CD4-positive, CD25-positive, alpha-beta regulatory T cell (primary cell): ENCODE measurements at regions not wholly inside any gene's neighbourhood (a gene's known extent, or its start where the extent isn't known, plus 50 kb on each side); places are given as distances from the start of the nearest gene placed in this dataset.
A peak's percentile ranks its signal among the peaks of the same experiment; 100 is the strongest.
"Not testable (repeated sequence)": the region's sequence is repeated elsewhere in the genome, so short reads cannot be mapped to it uniquely, and the experiment has no call there.

Experiments used
- ATAC-seq, 2 donors: fragments of 150-1000 bp; cut with Tn5 transposase; one replicate each; pipeline ENCODE4 v1.10.0; 2021; ENCODE audit warnings: low read depth in 2 of 2, moderate number of reproducible peaks in 2 of 2, moderate library complexity in 1 of 2
- DNase-seq, 3 donors: peaks; one replicate each; pipeline versions ENCODE4 v3.0.0 to v3.0.0-alpha.2; 2012 to 2022; ENCODE audit warnings: mixed read lengths in 1 of 3
- H3K27ac ChIP-seq: one replicate; pipeline ENCODE4 v1.7.0; 2013; ENCODE audit warnings: mild to moderate bottlenecking, low read length; ENCODE audit not compliant: insufficient read depth, poor library complexity, severe bottlenecking
- H3K27me3 ChIP-seq: one replicate; pipeline ENCODE4 v1.7.0; 2013; ENCODE audit warnings: low read length; ENCODE audit not compliant: control insufficient read depth, insufficient read depth
- H3K36me3 ChIP-seq: one replicate; pipeline ENCODE4 v1.7.0; 2013; ENCODE audit warnings: mild to moderate bottlenecking, low read length, moderate library complexity; ENCODE audit not compliant: control insufficient read depth, insufficient read depth
- H3K4me1 ChIP-seq: 2 replicates; pipeline ENCODE4 v1.7.0; 2013; ENCODE audit warnings: mild to moderate bottlenecking, low read length; ENCODE audit not compliant: insufficient read depth, control insufficient read depth, poor library complexity, severe bottlenecking
- H3K4me3 ChIP-seq: one replicate; pipeline ENCODE4 v1.7.0; 2013; ENCODE audit warnings: low read depth, mild to moderate bottlenecking, low read length, moderate library complexity
- H3K9me3 ChIP-seq, 2 experiments: 1 replicate in 1 of 2; 2 replicates in 1 of 2; pipeline ENCODE4 v1.7.0; 2013; ENCODE audit warnings: low read length in 2 of 2, mild to moderate bottlenecking in 1 of 2, moderate library complexity in 1 of 2; ENCODE audit not compliant: control insufficient read depth in 2 of 2
- H3K27ac Mint-ChIP-seq, 3 donors: one replicate each; pipeline ENCODE4 v1.8.0; 2020 to 2022; ENCODE audit warnings: mild to moderate bottlenecking in 3 of 3, mixed read lengths in 3 of 3, moderate library complexity in 2 of 3
- H3K27me3 Mint-ChIP-seq: one replicate; pipeline ENCODE4 v1.8.0; 2022; ENCODE audit warnings: mild to moderate bottlenecking, mixed read lengths
- H3K36me3 Mint-ChIP-seq: one replicate; pipeline ENCODE4 v1.8.0; 2020; ENCODE audit warnings: mixed read lengths
- H3K4me1 Mint-ChIP-seq, 4 donors: one replicate each; pipeline ENCODE4 v1.8.0; 2020 to 2022; ENCODE audit warnings: mixed read lengths in 4 of 4, mild to moderate bottlenecking in 1 of 4
- H3K4me3 Mint-ChIP-seq, 4 donors: one replicate each; pipeline ENCODE4 v1.8.0; 2020 to 2022; ENCODE audit warnings: mild to moderate bottlenecking in 4 of 4, mixed read lengths in 4 of 4, moderate library complexity in 3 of 4
- H3K9me3 Mint-ChIP-seq, 7 donors: one replicate each; pipeline ENCODE4 v1.8.0; 2020 to 2022; ENCODE audit warnings: mixed read lengths in 7 of 7, mild to moderate bottlenecking in 3 of 7, moderate library complexity in 2 of 7

DNA sequence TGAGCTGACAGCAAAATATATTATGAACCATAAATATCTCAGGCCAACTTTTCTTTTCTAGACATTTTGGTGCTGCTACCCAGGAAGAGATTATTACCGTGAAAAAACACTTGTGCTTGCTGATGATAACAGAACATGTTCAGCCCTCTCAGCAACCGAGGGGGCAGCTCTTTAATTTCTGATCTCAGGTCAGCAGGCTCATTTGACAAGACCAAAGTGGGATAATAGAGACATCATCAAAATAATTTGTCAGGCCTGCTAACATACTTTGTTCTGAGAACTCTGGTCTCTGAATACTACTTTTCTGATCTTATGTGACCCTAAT, 645.9 kb upstream of the KCNMB2 start:
- Histone ChIP-seq H3K4me1 (no peaks in the 10 kb centered on the region), H3K36me3 (no peaks in the 10 kb centered on the region), H3K4me3 (no peak overlapping the region), H3K9me3 (no peaks in the 10 kb centered on the region), H3K27ac (no peak overlapping the region), H3K27me3 (no peaks in the 10 kb centered on the region)
- DNase-seq, result no peak
- peak overlapping the region in 1 of 3 donors; percentile 27 for H3K27ac Mint-ChIP-seq
- no peaks in the 10 kb centered on the region for H3K36me3 Mint-ChIP-seq
- no peak overlapping the region for H3K4me3 Mint-ChIP-seq
- no peaks in the 10 kb centered on the region for H3K4me1 Mint-ChIP-seq
- no peaks in the 10 kb centered on the region for H3K27me3 Mint-ChIP-seq
- ATAC-seq, result no peak
- H3K9me3 Mint-ChIP-seq, result no peaks in the 10 kb centered on the region

DNA sequence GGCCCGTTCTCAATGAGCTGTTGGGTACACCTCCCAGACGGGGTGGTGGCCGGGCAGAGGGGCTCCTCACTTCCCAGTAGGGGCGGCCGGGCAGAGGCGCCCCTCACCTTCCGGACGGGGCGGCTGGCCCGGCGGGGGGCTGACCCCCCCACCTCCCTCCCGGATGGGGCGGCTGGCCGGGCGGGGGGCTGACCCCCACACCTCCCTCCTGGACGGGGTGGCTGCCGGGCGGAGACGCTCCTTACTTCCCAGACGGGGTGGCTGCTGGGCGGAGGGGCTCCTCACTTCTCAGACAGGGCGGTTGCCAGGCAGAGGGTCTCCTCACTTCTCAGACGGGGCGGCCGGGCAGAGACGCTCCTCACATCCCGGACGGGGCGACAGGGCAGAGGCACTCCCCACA, 644.7 kb upstream of the KCNMB2 start:
- H3K27me3 ChIP-seq, H3K4me1 Mint-ChIP-seq, H3K36me3 ChIP-seq, H3K4me1 ChIP-seq, H3K4me3 Mint-ChIP-seq, ATAC-seq, H3K4me3 ChIP-seq, H3K27ac Mint-ChIP-seq, DNase-seq, H3K27me3 Mint-ChIP-seq, H3K9me3 Mint-ChIP-seq, H3K27ac ChIP-seq, H3K36me3 Mint-ChIP-seq, H3K9me3 ChIP-seq: not testable (repeated sequence)

DNA sequence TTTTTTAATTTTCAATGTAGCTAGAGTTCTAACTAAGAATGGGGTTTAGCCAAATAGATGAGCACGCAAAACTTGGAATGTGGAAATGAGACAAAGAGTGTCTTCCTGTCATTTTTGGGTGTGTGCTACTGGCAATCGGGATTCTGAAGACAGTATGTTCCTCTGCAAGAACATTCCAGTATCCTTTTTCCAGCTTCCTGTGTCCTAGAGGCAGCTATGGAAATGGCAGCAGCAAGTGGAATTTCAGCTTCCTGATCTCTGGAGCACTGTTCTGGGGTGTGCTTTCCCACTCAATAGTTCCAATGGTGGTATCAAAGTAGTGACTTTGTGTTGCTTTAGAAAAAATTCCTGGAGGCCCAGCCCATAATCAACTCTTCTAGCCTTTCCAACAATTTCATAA, 642.9 kb upstream of the KCNMB2 start:
- peak overlapping the region in 1 of 3 donors; percentile 60 for H3K27ac Mint-ChIP-seq
- no peak for DNase-seq
- H3K36me3 Mint-ChIP-seq, result no peaks in the 10 kb centered on the region
- Histone ChIP-seq H3K4me1 (no peaks in the 10 kb centered on the region), H3K9me3 (no peaks in the 10 kb centered on the region), H3K4me3 (no peak overlapping the region), H3K36me3 (no peaks in the 10 kb centered on the region), H3K27ac (no peak overlapping the region), H3K27me3 (no peaks in the 10 kb centered on the region)
- ATAC-seq, result no peak
- no peak overlapping the region for H3K4me3 Mint-ChIP-seq
- no peaks in the 10 kb centered on the region for H3K27me3 Mint-ChIP-seq
- H3K4me1 Mint-ChIP-seq, result no peaks in the 10 kb centered on the region
- peaks cover 0 to 9% (median 0%) of the 10 kb centered on the region in 7 donors for H3K9me3 Mint-ChIP-seq

DNA sequence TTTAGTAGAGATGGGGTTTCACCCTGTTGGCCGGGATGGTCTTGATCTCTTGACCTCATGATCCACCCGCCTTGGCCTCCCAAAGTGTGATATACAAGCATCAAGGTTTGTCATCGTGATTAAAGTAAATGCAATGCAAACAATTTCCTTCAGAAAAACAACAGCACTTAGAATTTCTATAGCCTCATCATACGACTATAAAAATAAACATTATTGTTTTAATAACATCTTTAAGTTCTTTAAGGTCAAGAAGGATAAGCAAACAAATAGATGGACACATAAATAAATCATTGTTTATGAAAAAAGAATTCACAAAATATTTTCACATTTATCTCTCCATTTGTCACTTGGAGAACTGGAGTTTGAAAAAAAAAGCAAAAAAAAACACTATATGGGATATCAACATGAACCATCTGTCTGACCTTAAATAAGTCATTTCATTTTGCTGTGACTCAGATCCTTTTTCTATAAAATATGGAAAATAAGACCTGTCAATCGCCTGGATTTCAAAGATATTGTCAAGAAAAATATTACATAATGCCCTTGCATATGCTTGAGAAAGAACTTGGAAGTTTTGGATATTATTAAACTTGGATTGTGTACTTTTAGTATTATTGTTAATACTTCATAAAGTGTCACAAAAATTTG, 642.0 kb upstream of the KCNMB2 start:
- peaks cover 0 to 3% of the 10 kb centered on the region in 2 experiments for H3K9me3 ChIP-seq
- H3K27me3 ChIP-seq, result no peaks in the 10 kb centered on the region
- peaks cover 0 to 9% (median 0%) of the 10 kb centered on the region in 7 donors for H3K9me3 Mint-ChIP-seq
- ATAC-seq (no peak), DNase-seq (no peak)
- no peak overlapping the region for H3K27ac ChIP-seq
- H3K4me3 Mint-ChIP-seq, result no peak overlapping the region
- H3K4me1 ChIP-seq, result no peaks in the 10 kb centered on the region
- H3K27me3 Mint-ChIP-seq, result no peaks in the 10 kb centered on the region
- H3K36me3 Mint-ChIP-seq, result no peaks in the 10 kb centered on the region
- H3K4me3 ChIP-seq, result no peak overlapping the region
- no peaks in the 10 kb centered on the region for H3K4me1 Mint-ChIP-seq
- H3K27ac Mint-ChIP-seq, result no peak overlapping the region
- H3K36me3 ChIP-seq, result no peaks in the 10 kb centered on the region

DNA sequence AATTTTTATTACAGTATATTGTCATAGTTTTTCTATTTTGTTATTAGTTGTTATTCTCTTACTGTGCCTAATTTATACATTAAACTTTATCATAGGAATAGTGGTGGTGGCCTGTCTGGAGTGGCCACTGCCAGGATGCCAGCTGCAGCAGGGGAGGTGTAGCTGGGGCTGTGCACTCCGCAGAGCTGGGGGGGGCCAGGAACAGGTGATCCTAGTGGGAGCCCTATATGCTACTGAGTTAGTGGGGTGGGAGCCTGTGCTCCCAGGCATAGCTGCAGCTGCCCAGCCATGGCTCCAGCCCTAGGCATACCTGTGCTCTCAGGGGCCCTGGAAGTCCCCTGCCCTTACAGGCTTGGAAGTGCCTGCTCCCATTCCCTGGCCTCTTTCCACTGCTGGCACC, 638.1 kb upstream of the KCNMB2 start:
- H3K27ac Mint-ChIP-seq, result no peak overlapping the region
- no peaks in the 10 kb centered on the region for H3K4me1 Mint-ChIP-seq
- H3K36me3 ChIP-seq, result no peaks in the 10 kb centered on the region
- DNase-seq, result no peak
- no peaks in the 10 kb centered on the region for H3K27me3 Mint-ChIP-seq
- no peak for ATAC-seq
- H3K4me3 Mint-ChIP-seq, result no peak overlapping the region
- H3K4me3 ChIP-seq, result no peak overlapping the region
- no peaks in the 10 kb centered on the region for H3K27me3 ChIP-seq
- peaks cover 7% of the 10 kb centered on the region for H3K36me3 Mint-ChIP-seq
- H3K9me3 Mint-ChIP-seq, result peaks cover 0 to 17% (median 6%) of the 10 kb centered on the region in 7 donors
- H3K4me1 ChIP-seq, result no peaks in the 10 kb centered on the region
- H3K27ac ChIP-seq, result no peak overlapping the region
- H3K9me3 ChIP-seq, result peaks cover 9 to 10% of the 10 kb centered on the region in 2 experiments

DNA sequence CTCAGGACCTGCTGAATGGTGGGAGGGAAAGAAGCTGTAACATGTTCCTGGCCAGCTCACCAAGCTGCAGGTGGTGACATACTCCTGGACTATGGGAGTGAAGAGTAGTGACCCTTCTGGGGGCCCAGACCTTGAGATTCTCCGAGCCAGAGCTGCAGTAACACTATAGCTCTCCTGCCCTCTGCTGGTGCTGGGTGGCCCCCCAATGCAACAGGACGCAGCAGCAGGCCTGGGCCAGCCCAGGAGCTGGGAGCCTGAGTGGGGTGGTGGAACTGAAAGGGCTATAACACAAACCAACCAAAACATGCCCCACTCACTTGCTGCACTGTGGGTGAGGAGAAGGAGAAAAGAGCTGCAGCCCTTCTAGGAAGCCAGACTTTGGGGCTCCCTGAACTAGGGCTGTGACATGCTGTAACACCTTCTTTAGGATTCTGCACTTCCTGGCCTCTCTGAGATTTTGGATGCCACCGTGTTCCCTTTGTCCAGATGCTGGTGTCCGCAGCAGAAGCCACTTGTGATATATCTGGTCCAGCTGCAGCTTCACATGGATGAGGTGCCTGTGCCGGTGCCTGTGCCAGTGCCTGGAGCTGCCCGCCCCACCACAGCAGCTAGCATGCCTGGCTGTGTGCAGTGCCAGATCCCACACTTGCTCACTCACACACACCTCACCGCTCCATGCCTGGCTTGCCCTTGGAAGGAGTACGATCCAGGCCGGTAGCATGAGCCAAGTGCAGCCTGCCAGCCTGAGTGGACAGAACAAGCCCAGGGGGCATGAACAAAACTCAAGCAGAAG, 636.8 kb upstream of the KCNMB2 start:
- DNase-seq, result no peak
- Histone ChIP-seq H3K36me3 (no peaks in the 10 kb centered on the region), H3K27ac (no peak overlapping the region), H3K27me3 (no peaks in the 10 kb centered on the region), H3K4me1 (no peaks in the 10 kb centered on the region), H3K4me3 (no peak overlapping the region), H3K9me3 (peaks cover 9 to 10% of the 10 kb centered on the region in 2 experiments)
- Mint-ChIP-seq H3K27me3 (no peaks in the 10 kb centered on the region), H3K27ac (no peak overlapping the region), H3K9me3 (peaks cover 0 to 17% (median 6%) of the 10 kb centered on the region in 7 donors), H3K4me1 (no peaks in the 10 kb centered on the region), H3K4me3 (no peak overlapping the region), H3K36me3 (peaks cover 7% of the 10 kb centered on the region)
- no peak for ATAC-seq

DNA sequence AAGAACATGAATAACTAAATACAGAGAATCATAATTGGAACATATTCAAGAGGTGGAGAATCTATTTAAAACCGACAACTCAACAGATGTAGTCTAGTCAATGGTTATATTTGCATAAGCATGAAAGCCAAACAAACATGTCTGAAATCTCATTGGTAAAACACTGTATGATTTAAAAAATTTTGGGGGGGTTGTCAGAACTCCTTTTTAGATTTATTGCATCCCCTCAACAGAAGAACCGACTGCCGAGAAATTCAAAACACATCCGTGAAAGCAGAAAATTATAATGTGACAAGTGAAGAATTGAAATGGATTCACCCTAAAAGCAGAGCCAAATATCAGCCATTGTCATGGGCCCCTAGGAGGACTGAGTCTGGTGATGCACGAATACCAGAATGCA, 633.4 kb upstream of the KCNMB2 start:
- no peaks in the 10 kb centered on the region for H3K27me3 ChIP-seq
- Mint-ChIP-seq H3K4me1 (no peaks in the 10 kb centered on the region), H3K4me3 (no peak overlapping the region), H3K9me3 (peaks cover 2 to 11% (median 6%) of the 10 kb centered on the region in 7 donors), H3K27me3 (no peaks in the 10 kb centered on the region), H3K27ac (no peak overlapping the region), H3K36me3 (peaks cover 7% of the 10 kb centered on the region)
- H3K4me1 ChIP-seq, result no peaks in the 10 kb centered on the region
- ATAC-seq (no peak), DNase-seq (no peak)
- peaks cover 9 to 10% of the 10 kb centered on the region in 2 experiments for H3K9me3 ChIP-seq
- H3K36me3 ChIP-seq, result no peaks in the 10 kb centered on the region
- H3K4me3 ChIP-seq, result no peak overlapping the region
- no peak overlapping the region for H3K27ac ChIP-seq

DNA sequence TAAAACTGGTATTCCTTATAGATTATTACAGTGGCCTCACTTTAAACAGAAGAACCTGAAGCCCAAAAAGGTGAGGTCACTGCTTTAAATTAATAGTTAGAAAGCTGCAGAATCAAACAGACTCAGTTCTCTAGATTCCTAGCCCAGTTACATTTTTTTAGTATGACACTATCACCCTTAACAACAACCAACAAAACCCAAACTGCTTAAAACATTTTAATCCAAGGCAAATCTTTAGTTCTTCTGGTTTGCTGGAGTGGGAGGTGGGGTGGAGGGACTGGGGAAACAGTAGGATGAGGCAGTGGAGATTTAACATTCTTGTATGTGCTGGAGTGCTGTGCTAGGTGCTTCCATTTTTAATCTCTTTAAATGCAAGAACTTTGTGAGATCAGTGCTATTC, 631.6 kb upstream of the KCNMB2 start:
- Histone ChIP-seq H3K36me3 (no peaks in the 10 kb centered on the region), H3K9me3 (peaks cover 7% of the 10 kb centered on the region in 2 experiments), H3K4me1 (no peaks in the 10 kb centered on the region), H3K27me3 (no peaks in the 10 kb centered on the region), H3K27ac (no peak overlapping the region), H3K4me3 (no peak overlapping the region)
- Mint-ChIP-seq H3K4me1 (no peaks in the 10 kb centered on the region), H3K27me3 (no peaks in the 10 kb centered on the region), H3K4me3 (no peak overlapping the region), H3K27ac (no peak overlapping the region), H3K36me3 (peaks cover 7% of the 10 kb centered on the region), H3K9me3 (peaks cover 2 to 9% (median 6%) of the 10 kb centered on the region in 7 donors)
- DNase-seq (no peak), ATAC-seq (no peak)
